GM18502 (cell line): ENCODE measurements at regions not wholly inside any gene's neighbourhood (a gene's known extent, or its start where the extent isn't known, plus 50 kb on each side); places are given as distances from the start of the nearest gene placed in this dataset.
"Not testable (repeated sequence)": the region's sequence is repeated elsewhere in the genome, so short reads cannot be mapped to it uniquely, and the experiment has no call there.

ENCODE experiments used
- ATAC-seq: cut with Tn5 transposase; IDR thresholded peaks from one replicate; pipeline ENCODE4 v1.9.1; 2021; ENCODE audit warnings: mild to moderate bottlenecking; ENCODE audit not compliant: unreplicated experiment, poor library complexity

DNA sequence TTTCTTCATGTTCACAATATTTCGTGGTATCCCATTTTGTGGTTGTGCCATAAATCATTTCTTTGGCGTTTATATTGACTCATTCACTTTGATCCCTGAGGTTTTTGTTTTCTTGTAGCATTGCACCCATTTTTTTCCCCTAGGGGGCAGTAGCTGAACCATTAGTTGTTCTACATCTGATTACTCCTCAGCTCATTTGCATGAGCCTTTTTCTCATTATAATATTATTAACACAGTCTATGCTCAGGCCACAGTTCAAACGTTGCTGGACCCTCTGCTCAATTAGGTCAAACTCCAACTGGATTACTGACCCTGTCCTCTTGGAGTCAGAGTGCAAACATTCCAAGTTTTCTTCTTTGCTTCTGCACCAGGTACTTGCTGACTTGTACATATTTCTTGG is 475.4 kb upstream of the SEL1L start:
- no peak for ATAC-seq

GRCh38 chr14:82009993-82010392 is 476.3 kb upstream of the SEL1L start:
- ATAC-seq, result no peak

- no peak for ATAC-seq
Measured at GRCh38 chr14:82011460-82011859, 477.8 kb upstream of the SEL1L start.

DNA sequence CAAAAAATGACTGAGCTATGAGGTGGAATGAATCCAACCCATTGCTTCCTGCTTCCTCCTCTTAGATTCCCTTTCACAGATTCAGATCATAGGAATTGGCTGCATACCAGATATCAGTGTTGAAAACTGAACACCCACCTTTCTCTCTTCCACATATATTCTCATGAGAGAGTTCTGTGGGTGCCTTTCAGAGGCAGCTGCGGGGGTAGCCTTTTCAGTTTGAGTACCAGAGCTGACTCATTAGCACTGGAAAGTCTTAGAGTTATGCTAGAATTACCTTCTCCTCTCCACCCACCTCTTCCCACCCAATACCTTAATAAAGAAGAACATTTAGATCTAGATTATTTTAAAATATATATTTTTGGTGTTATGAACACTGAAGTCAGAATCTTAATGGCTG is 495.4 kb upstream of the SEL1L start:
- ATAC-seq, result no peak

GRCh38 chr14:82035397-82035796 is 501.7 kb upstream of the SEL1L start:
- ATAC-seq, result no peak

DNA sequence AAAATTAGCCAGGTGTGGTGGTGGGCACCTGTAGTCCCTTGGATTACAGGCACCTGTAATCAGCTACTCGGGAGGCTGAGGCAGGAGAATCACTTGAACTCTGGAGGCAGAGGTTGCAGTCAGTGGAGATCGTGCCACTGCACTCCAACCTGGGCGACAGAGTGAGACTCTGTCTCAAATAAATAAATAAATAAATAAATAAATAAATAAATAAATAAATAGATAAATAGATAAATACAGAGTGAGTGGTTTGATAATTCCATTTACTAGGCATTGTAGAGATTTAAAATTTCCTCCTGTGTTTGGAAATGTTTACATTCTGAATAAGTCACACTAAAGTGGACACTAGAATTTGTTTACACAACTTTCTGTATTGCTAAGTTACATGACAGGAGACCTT is 504.4 kb upstream of the SEL1L start:
- not testable (repeated sequence) for ATAC-seq

DNA sequence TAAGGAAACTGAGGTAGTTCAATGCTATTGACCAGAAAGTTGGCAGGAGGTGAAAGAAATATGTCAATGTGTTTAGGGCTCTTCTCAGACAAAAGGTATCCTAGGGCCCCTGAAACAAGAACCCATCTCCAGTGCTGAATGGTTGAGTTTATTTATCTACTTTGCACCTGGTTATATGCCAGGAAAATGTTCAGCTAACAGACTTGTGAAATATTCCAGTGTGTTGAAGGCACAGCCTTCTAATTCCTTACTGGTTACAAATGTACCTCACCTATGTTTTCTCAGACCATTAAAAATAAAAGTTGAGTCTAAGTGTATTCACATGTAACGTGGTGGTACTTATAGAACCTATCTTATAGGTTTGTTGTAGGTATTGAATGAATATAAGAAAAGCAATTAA is 511.7 kb upstream of the SEL1L start:
- no peak for ATAC-seq

- no peak for ATAC-seq
Measured at GRCh38 chr14:82046512-82047226, 513.0 kb upstream of the SEL1L start.

GRCh38 chr14:82047777-82048470 is 514.3 kb upstream of the SEL1L start:
- no peak for ATAC-seq

GRCh38 chr14:82052778-82053177 is 519.1 kb upstream of the SEL1L start:
- no peak for ATAC-seq

GRCh38 chr14:82055515-82056115 is 522.0 kb upstream of the SEL1L start:
- ATAC-seq, result no peak

- no peak for ATAC-seq
Measured at GRCh38 chr14:82060219-82060618, 526.6 kb upstream of the SEL1L start.

GRCh38 chr14:82067221-82067875 is 533.7 kb upstream of the SEL1L start:
- ATAC-seq, result no peak

DNA sequence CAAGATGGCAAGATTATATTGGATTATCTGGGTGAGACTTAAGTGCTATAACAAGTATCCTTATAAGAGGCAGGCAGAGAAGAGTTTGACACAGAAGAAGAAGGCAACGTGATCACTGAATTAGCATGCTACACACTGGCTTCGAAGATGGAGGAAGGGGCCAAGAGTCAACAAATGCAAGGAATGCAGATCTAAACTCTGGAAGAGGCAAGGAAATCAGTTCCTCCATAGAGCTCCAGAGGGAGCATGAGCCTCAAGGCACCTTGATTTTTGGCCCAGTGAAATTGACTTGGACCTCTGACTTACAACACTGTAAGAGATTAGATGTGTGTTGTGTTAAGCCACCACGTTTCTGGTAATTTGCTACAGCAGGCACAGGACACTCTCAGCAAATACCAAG is 536.4 kb upstream of the SEL1L start:
- ATAC-seq, result no peak

DNA sequence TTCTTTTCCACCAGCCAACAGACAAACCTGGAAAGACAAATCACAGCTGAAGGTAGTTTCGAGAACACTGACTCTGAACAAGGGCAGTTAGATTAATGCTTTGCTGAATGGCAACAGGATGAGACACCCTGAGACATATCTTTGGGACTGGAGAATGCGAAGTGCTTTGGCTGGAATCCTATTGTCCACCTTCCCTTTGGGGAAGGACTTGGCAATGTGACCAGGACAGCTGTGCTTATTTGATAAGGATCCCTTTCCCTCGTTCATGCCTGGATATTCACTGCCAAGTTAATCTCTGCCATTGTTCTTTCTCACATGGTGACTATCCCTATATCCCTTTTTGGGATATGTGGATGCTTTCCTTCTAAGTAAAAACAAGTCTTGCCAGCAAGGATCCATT is 537.1 kb upstream of the SEL1L start:
- ATAC-seq, result no peak

DNA sequence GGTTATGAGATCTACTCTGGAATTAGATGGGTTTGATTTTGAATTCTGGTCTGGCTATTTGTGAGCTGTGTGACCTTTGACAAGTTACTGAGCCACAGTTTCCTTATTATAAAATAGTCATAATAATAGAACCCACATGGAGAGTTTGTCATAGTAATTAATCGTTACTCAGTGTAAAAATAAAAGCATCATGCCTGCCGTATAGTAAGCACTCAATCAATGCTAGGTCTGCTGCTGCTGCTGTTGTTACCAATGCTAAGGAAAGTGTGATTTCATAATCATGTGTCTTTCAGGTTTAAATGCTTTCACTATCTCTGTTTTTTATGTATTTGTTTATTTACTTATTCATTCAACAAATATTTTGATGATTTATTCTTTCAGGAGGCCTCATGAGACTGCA is 539.9 kb upstream of the SEL1L start:
- no peak for ATAC-seq

- ATAC-seq, result no peak
Measured at GRCh38 chr14:82075566-82075965, 541.9 kb upstream of the SEL1L start.

- ATAC-seq, result no peak
Measured at GRCh38 chr14:82079553-82079952, 545.9 kb upstream of the SEL1L start.

- ATAC-seq, result no peak
Measured at GRCh38 chr14:82080370-82080769, 546.7 kb upstream of the SEL1L start.

- no peak for ATAC-seq
Measured at GRCh38 chr14:82084813-82085212, 551.2 kb upstream of the SEL1L start.

DNA sequence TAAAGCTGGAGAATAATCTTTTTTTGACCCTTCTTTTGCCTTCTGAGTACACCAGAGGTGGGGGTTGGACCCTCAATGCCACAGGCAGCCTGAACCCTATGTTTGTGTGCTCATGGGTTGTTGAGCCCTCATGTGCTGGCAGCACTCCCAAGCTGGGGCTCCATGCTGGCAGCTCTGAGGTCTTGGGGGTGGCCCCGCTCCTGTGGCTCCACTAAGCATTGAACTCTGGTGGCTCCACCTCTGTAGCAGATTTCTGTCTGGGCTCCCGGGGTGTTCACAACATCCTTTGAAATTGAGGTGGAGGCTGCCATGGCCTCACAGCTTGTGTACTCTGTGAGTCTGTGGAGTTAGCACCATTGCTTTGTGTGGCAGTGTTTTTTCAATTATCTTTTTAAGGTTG is 557.4 kb upstream of the SEL1L start:
- no peak for ATAC-seq
